ENCODE measurements at regions not wholly inside any gene's neighbourhood (a gene's known extent, or its start where the extent isn't known, plus 50 kb on each side); places are given as distances from the start of the nearest gene placed in this dataset.

DNA sequence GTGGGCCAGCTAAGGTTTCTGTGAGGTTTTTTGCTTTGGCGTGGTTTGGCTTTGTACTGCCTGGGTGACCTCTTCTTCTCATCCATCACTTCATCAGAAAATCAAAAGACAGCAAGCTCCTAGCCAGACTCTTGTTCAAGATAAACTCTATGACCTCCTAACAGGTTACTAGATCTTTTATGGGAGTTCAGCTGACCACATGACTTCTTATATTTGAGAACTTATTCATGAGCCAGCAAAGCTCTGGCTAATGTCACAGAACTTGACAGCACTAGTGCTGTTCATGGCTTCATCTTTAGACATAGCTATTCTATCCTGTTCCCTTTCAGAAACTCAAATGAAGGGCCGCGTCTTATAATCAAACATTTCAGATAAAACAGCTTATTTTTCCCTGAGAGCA, 527.1 kb upstream of the GOLIM4 start:
- no peaks in the 10 kb centered on the region for H3K27me3 ChIP-seq
- H3K9me3 ChIP-seq: no peaks in the 10 kb centered on the region
- H3K4me3 ChIP-seq: no peak overlapping the region
- TF ChIP-seq CTCF (IDR thresholded peaks at IDR 0.05) (no peak), POLR2A (IDR thresholded peaks at IDR 0.05) (no peak), POLR2AphosphoS5 (IDR thresholded peaks at IDR 0.05) (no peak), EP300 (IDR thresholded peaks at IDR 0.05) (no peak)
- DNase-seq (ENCODE audit: low spot score in 2 of 2): no peak
- H3K27ac ChIP-seq: no peak overlapping the region
- no peaks in the 10 kb centered on the region for H3K36me3 ChIP-seq
- H3K4me1 ChIP-seq: no peaks in the 10 kb centered on the region
- 96% methylated on average over 3 of the region's 3 CpGs for WGBS

DNA sequence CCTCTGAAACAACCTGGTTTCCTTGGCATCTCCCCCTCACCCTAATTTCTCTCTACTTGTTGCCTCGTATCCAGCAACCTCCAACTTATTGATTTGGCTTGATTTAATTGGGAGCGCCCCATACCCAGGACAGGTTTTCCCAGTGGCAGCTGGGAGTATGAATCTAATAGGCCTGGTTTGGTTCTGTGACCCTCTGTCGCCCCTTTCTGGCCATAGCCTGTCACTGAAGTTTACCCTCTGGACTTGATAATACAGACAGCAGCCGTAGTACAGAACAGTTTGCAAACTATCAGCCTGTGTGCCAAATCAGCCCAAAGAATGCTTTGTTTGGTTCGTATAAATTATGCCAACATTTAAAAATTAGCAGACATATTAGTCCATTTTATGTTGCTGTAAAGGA, 525.1 kb upstream of the GOLIM4 start:
- Histone ChIP-seq H3K4me3 (no peak overlapping the region), H3K27ac (no peak overlapping the region), H3K36me3 (no peaks in the 10 kb centered on the region), H3K4me1 (no peaks in the 10 kb centered on the region), H3K9me3 (no peaks in the 10 kb centered on the region), H3K27me3 (no peaks in the 10 kb centered on the region)
- TF ChIP-seq POLR2A (IDR thresholded peaks at IDR 0.05) (no peak), POLR2AphosphoS5 (IDR thresholded peaks at IDR 0.05) (no peak), EP300 (IDR thresholded peaks at IDR 0.05) (no peak)
- WGBS: 79% methylated on average over 5 of the region's 5 CpGs
- DNase-seq (ENCODE audit: low spot score in 2 of 2): no peak

DNA sequence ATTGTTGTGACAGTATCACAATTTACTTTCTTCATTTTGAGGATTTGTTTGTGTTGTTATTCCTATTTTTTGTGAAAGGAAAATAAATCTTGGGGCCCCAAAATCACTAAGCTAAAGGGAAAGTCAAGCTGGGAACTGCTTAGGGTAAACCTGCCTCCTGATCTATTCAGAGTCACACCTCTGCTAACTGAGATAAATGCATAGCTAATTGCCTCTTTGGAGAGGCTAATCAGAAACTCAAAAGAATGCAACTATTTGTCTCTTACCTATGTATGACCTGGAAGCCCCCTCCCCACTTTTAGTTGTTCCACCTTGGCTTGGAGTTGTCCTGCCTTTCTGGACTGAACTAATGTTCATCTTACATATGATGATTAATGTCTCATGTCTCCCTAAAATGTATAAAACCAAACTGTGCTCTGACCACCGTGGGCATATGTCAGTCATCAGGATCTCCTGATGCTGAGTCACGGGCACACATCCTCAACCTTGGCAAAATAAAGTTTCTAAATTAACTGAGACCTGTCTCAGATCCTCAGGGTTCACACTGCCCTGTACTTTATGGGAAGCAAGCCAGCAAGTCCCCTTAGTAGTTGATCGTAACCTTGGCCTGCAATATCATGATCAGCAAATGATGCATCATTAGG, 523.2 kb upstream of the GOLIM4 start:
- Histone ChIP-seq H3K27ac (no peak overlapping the region), H3K4me1 (no peaks in the 10 kb centered on the region), H3K36me3 (no peaks in the 10 kb centered on the region), H3K9me3 (no peaks in the 10 kb centered on the region), H3K27me3 (no peaks in the 10 kb centered on the region), H3K4me3 (no peak overlapping the region)
- DNase-seq (ENCODE audit: low spot score in 2 of 2): no peak
- no peak for TF ChIP-seq POLR2AphosphoS5 (IDR thresholded peaks at IDR 0.05)
- no peak for TF ChIP-seq POLR2A (IDR thresholded peaks at IDR 0.05)
- TF ChIP-seq EP300 (IDR thresholded peaks at IDR 0.05): no peak
- no peak for TF ChIP-seq CTCF (IDR thresholded peaks at IDR 0.05)
- WGBS: 85% methylated on average over 3 of the region's 3 CpGs

GRCh38 chr3:168617658-168618057, 521.9 kb upstream of the GOLIM4 start:
- Histone ChIP-seq H3K36me3 (no peaks in the 10 kb centered on the region), H3K9me3 (no peaks in the 10 kb centered on the region), H3K4me1 (no peaks in the 10 kb centered on the region), H3K4me3 (no peak overlapping the region), H3K27ac (no peak overlapping the region), H3K27me3 (no peaks in the 10 kb centered on the region)
- TF ChIP-seq POLR2AphosphoS5 (IDR thresholded peaks at IDR 0.05): no peak
- DNase-seq (ENCODE audit: low spot score in 2 of 2): no peak

DNA sequence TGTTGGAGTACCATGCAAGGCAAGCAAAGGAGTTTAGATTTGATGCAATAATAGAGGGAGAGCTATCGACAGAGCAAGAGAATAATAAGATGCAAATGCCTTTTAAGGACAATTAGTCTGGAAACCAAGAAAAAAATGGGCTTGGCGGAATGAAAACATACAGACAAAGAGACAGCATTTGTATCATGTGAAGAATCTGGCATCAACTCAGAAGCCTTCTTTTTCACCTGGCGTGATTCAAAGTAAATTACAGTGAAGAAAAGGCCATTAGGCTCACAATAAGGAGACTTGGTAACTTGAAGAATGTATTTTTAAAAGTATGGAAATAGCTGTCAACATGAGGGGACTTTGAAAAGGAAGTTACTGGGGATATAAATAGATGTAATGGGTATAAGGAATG, 521.2 kb upstream of the GOLIM4 start:
- H3K27ac ChIP-seq: no peak overlapping the region

GRCh38 chr3:168615493-168616020, 519.8 kb upstream of the GOLIM4 start:
- Histone ChIP-seq H3K4me3 (no peak overlapping the region), H3K27me3 (no peaks in the 10 kb centered on the region), H3K9me3 (no peaks in the 10 kb centered on the region), H3K36me3 (no peaks in the 10 kb centered on the region), H3K27ac (no peak overlapping the region), H3K4me1 (no peaks in the 10 kb centered on the region)
- DNase-seq (ENCODE audit: low spot score in 2 of 2): no peak
- TF ChIP-seq POLR2A (IDR thresholded peaks at IDR 0.05) (no peak), POLR2AphosphoS5 (IDR thresholded peaks at IDR 0.05) (no peak), EP300 (IDR thresholded peaks at IDR 0.05) (no peak), CTCF (IDR thresholded peaks at IDR 0.05) (no peak)
- WGBS: 35% methylated on average over 2 of the region's 2 CpGs

More for the DNA sequence above, 521.2 kb upstream of the GOLIM4 start:
- no peaks in the 10 kb centered on the region for H3K27me3 ChIP-seq
- no peaks in the 10 kb centered on the region for H3K9me3 ChIP-seq
- no peak for TF ChIP-seq POLR2A (IDR thresholded peaks at IDR 0.05)
- TF ChIP-seq CTCF (IDR thresholded peaks at IDR 0.05): no peak
- TF ChIP-seq EP300 (IDR thresholded peaks at IDR 0.05): no peak
- no peak for TF ChIP-seq POLR2AphosphoS5 (IDR thresholded peaks at IDR 0.05)
- H3K4me3 ChIP-seq: no peak overlapping the region
- DNase-seq (ENCODE audit: low spot score in 2 of 2): no peak
- no peaks in the 10 kb centered on the region for H3K36me3 ChIP-seq
- WGBS: 66% methylated on average over 3 of the region's 3 CpGs
- no peaks in the 10 kb centered on the region for H3K4me1 ChIP-seq

All from suprapubic skin (tissue), 4 donors.